Loucy (cell line): ENCODE measurements at regions not wholly inside any gene's neighbourhood (a gene's known extent, or its start where the extent isn't known, plus 50 kb on each side); places are given as distances from the start of the nearest gene placed in this dataset.

ENCODE experiments used
- H2AFZ ChIP-seq: fragments of 200-600 bp; sonication (generic); 2 replicates; pipeline ENCODE4 v1.6.0; 2016; ENCODE audit warnings: antibody characterized with exemption, mild to moderate bottlenecking, low read length, moderate library complexity
- H3F3A ChIP-seq: fragments of 200-600 bp; 2 replicates; pipeline ENCODE4 v1.6.0; 2016; ENCODE audit warnings: antibody characterized with exemption, low read depth, mild to moderate bottlenecking
- H3K27me3 ChIP-seq: fragments of 200-600 bp; sonication (generic); 2 replicates; pipeline ENCODE4 v1.6.1; 2014; ENCODE audit warnings: low read length, mild to moderate bottlenecking; ENCODE audit not compliant: insufficient read depth, poor library complexity, severe bottlenecking
- H3K36me3 ChIP-seq: fragments of 200-600 bp; sonication (generic); 2 replicates; pipeline ENCODE4 v1.6.1; 2016; ENCODE audit warnings: low read length; ENCODE audit not compliant: insufficient read depth
- H3K4me1 ChIP-seq: fragments of 200-600 bp; sonication (generic); 2 replicates; pipeline ENCODE4 v1.5.1; 2014; ENCODE audit warnings: low read length, mild to moderate bottlenecking; ENCODE audit not compliant: insufficient read depth, poor library complexity, severe bottlenecking
- H3K4me2 ChIP-seq: fragments of 200-600 bp; sonication (generic); 2 replicates; pipeline ENCODE4 v1.6.0; 2014; ENCODE audit warnings: antibody characterized with exemption, low read length, low read depth, mild to moderate bottlenecking; ENCODE audit not compliant: poor library complexity, severe bottlenecking
- H3K4me3 ChIP-seq: fragments of 200-600 bp; sonication (generic); 2 replicates; pipeline ENCODE4 v1.5.1; 2014; ENCODE audit warnings: low read length, mild to moderate bottlenecking, mixed read lengths; ENCODE audit not compliant: poor library complexity, severe bottlenecking
- H3K79me2 ChIP-seq: fragments of 200-600 bp; sonication (generic); 2 replicates; pipeline ENCODE4 v1.6.1; 2014; ENCODE audit warnings: low read length; ENCODE audit not compliant: insufficient read depth
- H3K9ac ChIP-seq: fragments of 200-600 bp; sonication (generic); 2 replicates; pipeline ENCODE4 v1.6.0; 2014; ENCODE audit warnings: mild to moderate bottlenecking, low read depth, low read length, moderate library complexity; ENCODE audit not compliant: poor library complexity, severe bottlenecking
- H3K9me2 ChIP-seq: fragments of 200-600 bp; sonication (generic); replicated peaks from 2 replicates; pipeline ENCODE4 v1.6.1; 2016; ENCODE audit warnings: low read depth, low read length, mixed read lengths
- H3K9me3 ChIP-seq: fragments of 200-600 bp; sonication (generic); 2 replicates; pipeline ENCODE4 v1.6.1; 2014; ENCODE audit warnings: mild to moderate bottlenecking, antibody characterized with exemption, low read length, low read depth; ENCODE audit not compliant: insufficient read depth
- H4K20me1 ChIP-seq: fragments of 200-600 bp; sonication (generic); 2 replicates; pipeline ENCODE4 v1.6.0; 2014; ENCODE audit warnings: antibody characterized with exemption, low read length, mild to moderate bottlenecking; ENCODE audit not compliant: insufficient read depth, poor library complexity, severe bottlenecking
- CTCF ChIP-seq: fragments of 200-600 bp; sonication (generic); conservative IDR thresholded peaks from 2 replicates; pipeline ENCODE4 v1.5.1; 2014; ENCODE audit warnings: mild to moderate bottlenecking, antibody characterized with exemption, low read length
- EZH2phosphoT487 ChIP-seq: fragments of 200-600 bp; IDR thresholded peaks from 2 replicates; pipeline ENCODE4 v1.6.1; 2018; ENCODE audit warnings: antibody characterized with exemption, mild to moderate bottlenecking, moderate library complexity, borderline replicate concordance

- Histone ChIP-seq H3K9ac (no peak overlapping the region), H4K20me1 (no peaks in the 10 kb centered on the region), H3K9me2 (no peaks in the 10 kb centered on the region), H3K27me3 (no peaks in the 10 kb centered on the region), H3K9me3 (no peaks in the 10 kb centered on the region), H3K4me3 (no peak overlapping the region), H3F3A (no peaks in the 10 kb centered on the region), H3K4me2 (no peak overlapping the region), H3K36me3 (no peaks in the 10 kb centered on the region), H2AFZ (no peak overlapping the region), H3K79me2 (no peaks in the 10 kb centered on the region), H3K4me1 (no peaks in the 10 kb centered on the region)
- TF ChIP-seq CTCF, result no peak
- no peak for TF ChIP-seq EZH2phosphoT487
Observed at GRCh38 chr6:112770308-112770707, 423.2 kb downstream of the RFPL4B start.

- H3K9ac ChIP-seq, result no peak overlapping the region
- TF ChIP-seq EZH2phosphoT487 (no peak), CTCF (no peak)
- H3K9me3 ChIP-seq, result no peaks in the 10 kb centered on the region
- H3F3A ChIP-seq, result no peaks in the 10 kb centered on the region
- H3K27me3 ChIP-seq, result no peaks in the 10 kb centered on the region
- no peak overlapping the region for H2AFZ ChIP-seq
- H3K4me1 ChIP-seq, result no peaks in the 10 kb centered on the region
- no peaks in the 10 kb centered on the region for H3K9me2 ChIP-seq
- H4K20me1 ChIP-seq, result no peaks in the 10 kb centered on the region
- H3K36me3 ChIP-seq, result no peaks in the 10 kb centered on the region
- no peaks in the 10 kb centered on the region for H3K79me2 ChIP-seq
- no peak overlapping the region for H3K4me3 ChIP-seq
- H3K4me2 ChIP-seq, result no peak overlapping the region
Observed at GRCh38 chr6:112773187-112773586, 426.1 kb downstream of the RFPL4B start.

- TF ChIP-seq EZH2phosphoT487 (no peak), CTCF (no peak)
- Histone ChIP-seq H3K9me3 (no peaks in the 10 kb centered on the region), H3K9ac (no peak overlapping the region), H4K20me1 (no peaks in the 10 kb centered on the region), H2AFZ (no peak overlapping the region), H3F3A (no peaks in the 10 kb centered on the region), H3K4me3 (no peak overlapping the region), H3K4me1 (no peaks in the 10 kb centered on the region), H3K4me2 (no peak overlapping the region), H3K36me3 (no peaks in the 10 kb centered on the region), H3K79me2 (no peaks in the 10 kb centered on the region), H3K9me2 (no peaks in the 10 kb centered on the region), H3K27me3 (no peaks in the 10 kb centered on the region)
Observed at GRCh38 chr6:112774319-112774718, 427.2 kb downstream of the RFPL4B start.
